Upper lobe of left lung (tissue), 4 donors: ENCODE measurements at regions not wholly inside any gene's neighbourhood (a gene's known extent, or its start where the extent isn't known, plus 50 kb on each side); places are given as distances from the start of the nearest gene placed in this dataset.

ENCODE experiments used
- CTCF ChIP-seq, 6 experiments: fragments of 450-650 bp in 4 of 6; fragments of 200-600 bp in 2 of 6; sonication (generic) in 2 of 6; IDR thresholded peaks; one replicate each; pipeline ENCODE4 v1.5.1; 2016 to 2019; ENCODE audit warnings: antibody characterized with exemption in 6 of 6
- POLR2A ChIP-seq, 4 donors: fragments of 450-650 bp; IDR thresholded peaks; one replicate each; pipeline ENCODE4 v1.5.1; 2016 to 2017; ENCODE audit warnings: antibody characterized with exemption in 4 of 4, mild to moderate bottlenecking in 2 of 4
- POLR2AphosphoS5 ChIP-seq, 2 donors: sonication (generic); formaldehyde crosslinking; IDR thresholded peaks; one replicate each; pipeline ENCODE4 v1.5.1; 2017; ENCODE audit warnings: antibody characterized with exemption in 2 of 2

GRCh38 chr5:52455920-52456319, 331.8 kb upstream of the ITGA1 start:
- TF ChIP-seq CTCF (IDR thresholded peaks at IDR 0.05), result no peak
- TF ChIP-seq POLR2A (IDR thresholded peaks at IDR 0.05), result no peak
- no peak for TF ChIP-seq POLR2AphosphoS5 (IDR thresholded peaks at IDR 0.05)
